NCI-H2029 treated with DMSO at 0.1 percent for 48 hours (cell line): ENCODE measurements at regions not wholly inside any gene's neighbourhood (a gene's known extent, or its start where the extent isn't known, plus 50 kb on each side); places are given as distances from the start of the nearest gene placed in this dataset.

ENCODE experiments used
- DNase-seq: peaks from one replicate; lab custom pipeline; 2025; lab: John Stamatoyannopoulos, UW

DNA sequence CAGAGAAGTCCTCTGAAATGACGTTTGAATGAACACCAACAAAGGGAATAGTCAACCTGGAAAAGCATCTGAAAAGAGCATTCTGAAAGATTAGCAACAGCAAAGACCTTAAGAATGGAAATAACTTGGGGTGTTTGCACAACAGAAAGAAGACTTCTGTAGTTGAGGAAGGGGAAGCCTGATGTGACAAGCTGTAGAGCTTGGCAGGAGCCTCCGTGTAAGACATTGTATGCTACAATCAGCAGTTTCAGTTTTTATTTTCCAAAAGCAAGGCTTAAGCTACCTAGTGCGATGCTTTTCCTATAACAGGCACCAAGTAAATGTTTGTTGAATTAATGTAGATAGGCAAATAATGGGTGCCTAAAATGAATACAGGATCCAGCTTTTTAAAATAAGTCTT, 484.0 kb downstream of the SPRY1 start:
- no peak for DNase-seq

DNA sequence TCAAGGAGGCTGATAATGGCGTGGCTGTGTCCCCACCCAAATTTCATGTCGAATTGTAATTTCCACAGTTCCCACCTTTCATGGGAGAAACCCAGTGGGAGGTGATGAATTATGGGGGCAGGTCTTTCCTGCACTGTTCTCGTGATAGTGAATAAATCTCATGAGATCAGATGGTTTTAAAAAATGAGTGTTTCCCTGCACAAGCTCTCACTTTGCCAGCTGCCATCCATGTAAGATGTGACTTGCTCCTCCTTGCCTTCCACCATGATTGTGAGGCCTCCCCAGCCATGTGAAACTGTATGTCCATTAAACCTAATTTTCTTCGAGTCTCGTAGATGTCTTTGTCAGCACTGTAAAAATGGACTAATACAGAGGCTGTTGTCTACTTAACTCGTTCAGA, 488.3 kb downstream of the SPRY1 start:
- no peak for DNase-seq

DNA sequence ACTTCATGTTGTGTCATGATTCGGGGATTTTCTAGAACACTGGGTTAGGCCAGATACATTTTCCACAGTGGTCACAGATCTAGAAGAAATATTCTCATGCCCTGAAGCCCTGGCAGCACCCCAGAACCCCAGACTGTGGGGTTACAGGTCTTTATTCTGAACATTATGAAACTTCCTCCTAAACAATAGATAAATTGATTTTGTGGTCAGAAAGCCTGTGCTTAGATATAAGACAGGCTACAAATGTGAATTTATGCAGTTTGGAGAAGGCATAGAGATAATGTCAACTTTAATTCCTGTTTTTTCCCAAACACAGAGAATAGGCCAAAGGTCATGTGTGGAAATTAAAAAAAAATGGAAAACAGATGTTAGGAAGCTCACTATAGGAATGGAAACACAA, 492.9 kb downstream of the SPRY1 start:
- no peak for DNase-seq

GRCh38 chr4:123890889-123891288, 494.3 kb downstream of the SPRY1 start:
- DNase-seq = no peak

DNA sequence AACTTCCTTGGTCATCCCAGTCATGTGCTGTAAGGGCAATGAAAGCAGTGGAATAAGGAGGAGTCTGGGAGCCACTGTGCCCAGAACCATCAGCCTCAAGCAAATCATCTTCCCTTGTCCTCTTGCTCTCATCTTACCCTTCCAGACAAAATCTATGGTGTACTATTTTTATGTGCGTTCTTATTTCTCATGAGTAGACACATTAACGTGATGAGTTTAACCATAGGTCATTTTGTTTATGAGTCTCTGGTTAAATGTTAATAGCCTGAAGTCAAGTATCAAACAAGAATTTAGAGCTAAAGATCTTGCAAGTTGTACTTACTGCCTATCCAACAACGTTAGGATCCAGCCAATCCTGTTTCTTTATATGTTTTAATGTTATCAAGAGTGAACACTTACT, 495.3 kb downstream of the SPRY1 start:
- no peak for DNase-seq

DNA sequence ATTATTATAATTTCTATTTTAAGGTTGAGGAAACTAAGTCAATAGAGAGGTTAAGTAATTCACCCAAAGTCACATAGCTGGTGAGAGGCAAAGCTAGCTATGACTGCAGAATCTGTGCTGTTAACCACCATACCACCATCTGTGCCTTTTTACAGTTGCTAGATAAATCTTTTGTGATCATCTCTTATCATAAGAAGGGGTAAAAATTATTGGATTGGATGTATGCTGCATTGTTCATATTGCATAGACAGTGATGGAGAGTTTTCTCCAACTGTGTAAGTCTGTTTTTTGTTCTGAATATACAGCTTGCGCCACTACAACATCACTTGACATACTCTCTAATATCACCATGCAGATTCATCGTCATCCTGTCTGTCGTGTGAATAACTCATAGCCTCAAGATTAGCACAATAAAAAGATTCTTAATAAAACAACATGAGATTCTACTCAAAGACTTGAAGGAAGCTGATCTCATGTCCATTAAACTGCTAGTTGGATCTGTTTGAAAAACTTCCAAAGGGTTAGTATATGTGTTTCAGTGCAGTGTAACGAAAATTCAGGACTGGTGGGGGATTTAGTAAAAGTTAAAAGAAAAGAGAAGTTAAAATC, 495.9 kb downstream of the SPRY1 start:
- DNase-seq = no peak

DNA sequence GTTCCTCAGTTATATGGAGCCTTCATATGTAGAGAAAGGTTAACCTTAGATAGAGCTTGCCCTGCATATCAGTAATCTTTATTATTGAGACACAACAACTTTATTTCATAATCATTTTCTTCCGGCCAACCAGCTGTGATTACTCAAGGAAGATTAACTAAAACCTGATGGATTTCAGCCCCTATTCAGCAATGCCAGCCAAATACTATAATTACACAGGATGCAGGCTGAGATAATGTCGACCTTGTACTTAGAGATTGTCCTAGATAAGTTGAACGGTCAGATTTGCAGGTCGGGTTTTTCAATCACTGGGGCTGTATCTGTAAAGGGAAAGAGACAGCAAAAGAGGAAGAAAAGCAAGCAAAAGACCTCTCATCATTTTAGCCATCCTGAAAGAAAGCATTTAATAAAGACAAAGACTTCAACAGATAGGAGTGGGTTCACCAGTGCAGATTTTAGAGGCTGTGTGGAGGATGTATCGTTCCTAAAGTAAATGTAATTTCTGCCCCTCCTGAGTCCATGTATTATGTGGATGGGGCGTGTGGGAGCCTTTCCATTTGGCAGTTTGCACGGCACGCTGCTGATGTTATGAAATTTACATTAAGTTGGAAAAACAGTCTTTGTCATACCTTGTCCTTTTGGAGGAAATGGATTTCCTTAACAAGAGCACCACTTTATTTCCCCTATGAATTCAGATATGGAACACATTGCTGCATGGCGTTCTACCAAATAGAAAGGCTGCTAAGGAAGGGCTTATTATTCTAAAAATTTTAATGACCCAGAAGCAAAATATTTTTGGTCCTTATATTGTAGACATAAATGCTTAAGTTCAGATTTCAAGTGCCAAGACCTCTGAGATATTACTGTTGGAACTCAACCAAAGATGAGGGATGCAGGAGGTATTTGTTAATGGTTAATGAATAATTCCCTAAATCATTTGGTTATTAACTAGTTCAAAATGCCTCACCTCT, 496.7 kb downstream of the SPRY1 start:
- DNase-seq = no peak

GRCh38 chr4:123896446-123897071, 500.0 kb downstream of the SPRY1 start:
- no peak for DNase-seq

- DNase-seq = no peak
Measured at GRCh38 chr4:123898946-123899666, 502.5 kb downstream of the SPRY1 start.

DNA sequence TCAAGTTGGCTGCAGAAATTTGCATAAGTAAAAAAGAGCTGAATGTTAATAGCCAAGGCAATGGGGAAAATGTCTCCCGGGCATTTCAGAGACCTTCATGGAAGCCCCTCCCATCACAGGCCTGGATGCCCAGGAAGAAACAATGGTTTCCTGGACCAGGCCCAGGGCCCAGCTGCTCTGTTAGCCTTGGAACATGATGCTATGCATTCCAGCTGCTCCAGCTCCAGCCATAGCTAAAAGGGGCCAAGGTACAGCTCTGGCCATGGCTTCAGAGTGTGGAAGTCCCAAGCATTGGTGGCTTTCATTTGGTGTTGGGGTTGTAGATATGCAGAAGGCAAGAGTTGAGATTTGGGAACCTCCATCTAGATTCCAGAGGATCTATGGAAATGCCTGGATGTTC, 508.3 kb downstream of the SPRY1 start:
- no peak for DNase-seq

- no peak for DNase-seq
Measured at GRCh38 chr4:123913598-123913997, 517.0 kb downstream of the SPRY1 start.

DNA sequence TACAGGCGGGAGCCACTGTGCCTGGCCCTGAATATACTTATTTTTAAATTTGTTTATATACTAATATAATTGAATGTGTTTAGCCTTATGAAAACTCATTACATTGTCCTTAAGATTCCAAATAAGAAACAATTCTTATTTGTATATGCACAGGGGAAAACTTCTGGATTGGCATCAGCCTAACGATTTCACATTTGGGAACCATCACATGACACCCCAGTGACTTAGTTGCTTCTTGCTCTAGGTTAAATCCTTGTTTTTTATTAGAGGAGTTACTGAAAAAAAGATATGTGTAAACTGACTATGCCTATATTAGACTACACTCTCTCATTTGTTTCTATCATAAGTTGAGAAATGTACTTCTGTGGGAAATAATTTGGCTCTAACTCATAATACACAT, 520.2 kb downstream of the SPRY1 start:
- no peak for DNase-seq

GRCh38 chr4:123919576-123920098, 523.0 kb downstream of the SPRY1 start:
- no peak for DNase-seq

DNA sequence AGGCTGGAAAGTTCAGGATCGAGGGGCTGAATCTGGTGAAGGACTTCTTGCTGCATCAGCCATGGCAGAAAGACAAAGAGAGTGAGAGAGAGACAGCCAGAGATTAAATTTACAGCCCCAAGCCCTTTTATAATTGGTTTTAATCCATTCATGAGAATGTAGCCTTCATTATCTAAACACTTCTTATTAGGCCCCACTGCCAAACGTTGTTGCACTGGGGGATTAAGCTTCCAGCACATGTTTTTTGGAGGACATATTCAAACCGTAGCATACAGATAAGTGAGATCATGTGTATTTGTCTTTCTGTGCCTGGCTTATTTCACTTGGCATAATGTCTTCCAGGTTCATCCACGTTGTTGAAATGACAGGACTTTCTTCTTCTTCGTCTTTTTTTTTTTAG, 524.7 kb downstream of the SPRY1 start:
- no peak for DNase-seq

- DNase-seq = no peak
Measured at GRCh38 chr4:123922847-123923246, 526.3 kb downstream of the SPRY1 start.

- no peak for DNase-seq
Measured at GRCh38 chr4:123924536-123924935, 527.9 kb downstream of the SPRY1 start.

GRCh38 chr4:123929565-123929964, 533.0 kb downstream of the SPRY1 start:
- no peak for DNase-seq

GRCh38 chr4:123930996-123931395, 534.4 kb downstream of the SPRY1 start:
- DNase-seq = no peak

DNA sequence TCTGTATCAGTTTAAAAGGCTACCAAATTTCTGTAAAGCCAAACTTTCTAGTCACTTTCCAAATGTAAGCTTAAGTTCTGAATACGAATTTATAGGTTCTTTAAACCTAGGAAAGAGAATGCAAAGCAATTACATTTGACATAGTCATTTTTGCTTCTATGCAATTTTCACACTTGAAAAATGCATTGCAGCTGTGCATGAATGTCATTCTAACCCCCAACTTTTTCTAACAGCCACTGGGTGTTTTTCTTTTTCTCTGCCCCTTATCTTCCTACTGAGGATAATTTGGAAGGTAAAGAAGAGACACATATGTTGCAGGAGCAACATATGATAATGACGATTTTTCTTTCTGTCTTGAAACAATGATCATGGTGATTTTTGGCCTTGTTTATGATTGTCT, 537.5 kb downstream of the SPRY1 start:
- no peak for DNase-seq

- no peak for DNase-seq
Measured at GRCh38 chr4:123936621-123937043, 540.0 kb downstream of the SPRY1 start.

DNA sequence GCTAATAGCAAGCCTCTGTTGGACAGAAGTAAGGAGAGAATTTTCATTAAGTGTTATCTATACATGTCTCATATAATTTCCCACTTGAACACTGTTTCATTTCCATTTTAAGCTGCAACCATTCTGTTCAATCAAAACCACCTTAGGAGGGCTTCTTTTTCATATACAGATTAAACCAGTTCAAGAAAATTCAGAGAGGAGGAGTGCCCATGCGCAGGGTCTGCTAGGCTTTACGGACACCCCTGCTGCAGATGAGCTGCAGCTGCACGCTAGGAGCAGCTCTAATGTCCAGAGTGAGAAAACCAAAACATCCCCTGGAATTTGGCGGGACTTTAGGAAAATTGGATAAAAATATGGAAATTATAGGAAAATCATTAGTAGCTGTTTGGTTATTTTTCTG, 541.0 kb downstream of the SPRY1 start:
- DNase-seq = no peak

DNA sequence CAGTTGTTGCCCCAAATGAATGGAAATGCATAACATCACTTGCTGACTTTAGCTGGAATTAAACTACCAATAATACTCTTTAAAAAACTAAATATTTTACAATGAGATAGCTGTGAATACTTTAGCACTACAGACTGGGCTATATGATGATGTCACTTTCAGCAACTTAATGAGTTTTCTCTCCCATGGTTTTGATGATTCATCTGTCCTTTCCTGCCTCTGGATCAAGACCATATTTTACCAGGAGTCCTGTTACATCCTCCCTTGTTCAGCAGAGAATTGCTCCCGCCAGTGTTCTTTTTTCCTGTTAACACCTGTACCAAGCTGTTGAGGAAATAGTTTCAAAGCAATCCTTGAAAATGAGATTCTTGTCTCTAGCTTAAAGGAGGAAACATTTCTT, 543.0 kb downstream of the SPRY1 start:
- DNase-seq = no peak
